Subcutaneous abdominal adipose tissue (tissue), 5 donors: ENCODE measurements at regions not wholly inside any gene's neighbourhood (a gene's known extent, or its start where the extent isn't known, plus 50 kb on each side); places are given as distances from the start of the nearest gene placed in this dataset.
"Not testable (repeated sequence)": the region's sequence is repeated elsewhere in the genome, so short reads cannot be mapped to it uniquely, and the experiment has no call there.

Source experiments
- H3K27ac ChIP-seq: one replicate; pipeline ENCODE4 v1.7.0; 2013; ENCODE audit warnings: low read depth, mild to moderate bottlenecking, inconsistent platforms, low read length, moderate library complexity
- H3K27me3 ChIP-seq, 5 donors: one replicate each; pipeline ENCODE4 v1.7.0; 2013; ENCODE audit warnings: low read length in 5 of 5, inconsistent platforms in 1 of 5; ENCODE audit not compliant: control insufficient read depth in 5 of 5, insufficient read depth in 4 of 5
- H3K36me3 ChIP-seq, 5 donors: one replicate each; pipeline ENCODE4 v1.7.0; 2013; ENCODE audit warnings: low read length in 5 of 5; ENCODE audit not compliant: control insufficient read depth in 5 of 5, insufficient read depth in 5 of 5
- H3K4me1 ChIP-seq, 5 donors: one replicate each; pipeline ENCODE4 v1.7.0; 2013; ENCODE audit warnings: low read length in 5 of 5, mild to moderate bottlenecking in 3 of 5, moderate library complexity in 1 of 5; ENCODE audit not compliant: control insufficient read depth in 5 of 5, insufficient read depth in 5 of 5
- H3K4me3 ChIP-seq, 5 donors: one replicate each; pipeline ENCODE4 v1.7.0; 2013; ENCODE audit warnings: low read length in 5 of 5, low read depth in 1 of 5
- H3K9ac ChIP-seq, 5 donors: one replicate each; pipeline ENCODE4 v1.7.0; 2013; ENCODE audit warnings: low read length in 5 of 5, mild to moderate bottlenecking in 4 of 5, moderate library complexity in 3 of 5
- H3K9me3 ChIP-seq, 5 donors: one replicate each; pipeline ENCODE4 v1.7.0; 2013; ENCODE audit warnings: low read length in 5 of 5; ENCODE audit not compliant: control insufficient read depth in 5 of 5
- donor health status: healthy.
- donor health status: healthy.
- donor health status: healthy.
- donor health status: healthy.
- donor health status: healthy.

- not testable (repeated sequence) for H3K27me3 ChIP-seq
Observed at GRCh38 chr7:150020210-150020609, 146.4 kb downstream of the ATP6V0E2 start.

GRCh38 chr7:150024550-150025490 lies 151.1 kb downstream of the ATP6V0E2 start:
- H3K27ac ChIP-seq, H3K27me3 ChIP-seq, H3K9ac ChIP-seq, H3K4me1 ChIP-seq, H3K4me3 ChIP-seq, H3K9me3 ChIP-seq, H3K36me3 ChIP-seq: not testable (repeated sequence)

More at GRCh38 chr7:150020210-150020609, 146.4 kb downstream of the ATP6V0E2 start:
- not testable (repeated sequence) for H3K36me3 ChIP-seq, H3K27ac ChIP-seq, H3K9ac ChIP-seq, H3K4me1 ChIP-seq, H3K9me3 ChIP-seq, H3K4me3 ChIP-seq

GRCh38 chr7:150025802-150026201 lies 152.0 kb downstream of the ATP6V0E2 start:
- not testable (repeated sequence) for H3K4me1 ChIP-seq, H3K36me3 ChIP-seq, H3K9ac ChIP-seq, H3K27ac ChIP-seq, H3K9me3 ChIP-seq, H3K4me3 ChIP-seq, H3K27me3 ChIP-seq

GRCh38 chr7:150028344-150029012 lies 154.7 kb downstream of the ATP6V0E2 start:
- H3K36me3 ChIP-seq, H3K27ac ChIP-seq: not testable (repeated sequence)

GRCh38 chr7:150029013-150029389 lies 155.2 kb downstream of the ATP6V0E2 start:
- H3K4me3 ChIP-seq, H3K9ac ChIP-seq, H3K36me3 ChIP-seq, H3K27ac ChIP-seq, H3K9me3 ChIP-seq, H3K4me1 ChIP-seq, H3K27me3 ChIP-seq: not testable (repeated sequence)

More at GRCh38 chr7:150028344-150029012, 154.7 kb downstream of the ATP6V0E2 start:
- not testable (repeated sequence) for H3K27me3 ChIP-seq, H3K4me1 ChIP-seq, H3K9me3 ChIP-seq, H3K4me3 ChIP-seq, H3K9ac ChIP-seq

GRCh38 chr7:150031733-150032132 lies 158.0 kb downstream of the ATP6V0E2 start:
- not testable (repeated sequence) for H3K9me3 ChIP-seq, H3K4me1 ChIP-seq, H3K9ac ChIP-seq, H3K27me3 ChIP-seq, H3K27ac ChIP-seq, H3K4me3 ChIP-seq, H3K36me3 ChIP-seq

GRCh38 chr7:150033711-150034110 lies 159.9 kb downstream of the ATP6V0E2 start:
- not testable (repeated sequence) for H3K9ac ChIP-seq, H3K9me3 ChIP-seq, H3K36me3 ChIP-seq

GRCh38 chr7:150035769-150036168 lies 162.0 kb downstream of the ATP6V0E2 start:
- not testable (repeated sequence) for H3K9ac ChIP-seq, H3K36me3 ChIP-seq, H3K4me3 ChIP-seq, H3K4me1 ChIP-seq, H3K9me3 ChIP-seq, H3K27me3 ChIP-seq, H3K27ac ChIP-seq

More at GRCh38 chr7:150033711-150034110, 159.9 kb downstream of the ATP6V0E2 start:
- H3K27ac ChIP-seq, H3K27me3 ChIP-seq, H3K4me3 ChIP-seq, H3K4me1 ChIP-seq: not testable (repeated sequence)

- not testable (repeated sequence) for H3K27ac ChIP-seq, H3K27me3 ChIP-seq, H3K4me3 ChIP-seq, H3K4me1 ChIP-seq, H3K9me3 ChIP-seq, H3K9ac ChIP-seq, H3K36me3 ChIP-seq
Observed at GRCh38 chr7:150039061-150039460, 165.3 kb downstream of the ATP6V0E2 start.

GRCh38 chr7:150042281-150042680 lies 168.5 kb downstream of the ATP6V0E2 start:
- not testable (repeated sequence) for H3K27ac ChIP-seq, H3K27me3 ChIP-seq, H3K9me3 ChIP-seq, H3K4me3 ChIP-seq, H3K9ac ChIP-seq, H3K4me1 ChIP-seq, H3K36me3 ChIP-seq
